Endothelial cell of umbilical vein (primary cell): ENCODE measurements at regions not wholly inside any gene's neighbourhood (a gene's known extent, or its start where the extent isn't known, plus 50 kb on each side); places are given as distances from the start of the nearest gene placed in this dataset.

Experiments used
- BruUV-seq: library from RNA; stranded (reverse); fragments of 400-500 nt; replicated peaks from 2 replicates; lab custom pipeline; 2021; lab: Mats Ljungman, UMichigan
- CTCF ChIA-PET: fragments of 300-600, 350-600 bp; sonication (Branson Sonifier 250); formaldehyde crosslinking; loops from one replicate; lab custom pipeline; 2021; ENCODE audit warnings: antibody characterized with exemption, inconsistent platforms; lab: Charles Lee
- POLR2A ChIA-PET: fragments of 300-600, 350-600 bp; sonication (Branson Sonifier 250); formaldehyde crosslinking; loops from one replicate; lab custom pipeline; 2021; ENCODE audit warnings: antibody characterized with exemption, inconsistent platforms; lab: Charles Lee
- DNase-seq: peaks from one replicate; pipeline ENCODE4 v3.0.0-alpha.2; 2011; ENCODE audit warnings: low read depth, low spot score
- FAIRE-seq: peaks from 2 replicates; lab custom pipeline; 2011; peaks lifted over from hg19 to GRCh38; lab: Jason Lieb, UNC
- H2AFZ ChIP-seq: 2 replicates; pipeline ENCODE4 v1.6.0; 2012; ENCODE audit warnings: low read depth, low read length, control low read depth, inconsistent platforms
- H3K27ac ChIP-seq: 2 replicates; pipeline ENCODE4 v1.5.1; 2011; ENCODE audit warnings: low read depth, mild to moderate bottlenecking, control low read depth, low read length, moderate library complexity; ENCODE audit not compliant: insufficient read depth
- H3K27me3 ChIP-seq, 2 experiments: 2 replicates each; pipeline versions ENCODE4 v1.6.0 to v1.6.1; 2011; ENCODE audit warnings: low read length in 2 of 2, mixed read lengths in 1 of 2; ENCODE audit not compliant: control insufficient read depth in 2 of 2, insufficient read depth in 2 of 2
- H3K36me3 ChIP-seq, 2 experiments: 2 replicates in 1 of 2; 3 replicates in 1 of 2; pipeline ENCODE4 v1.5.1; 2011; ENCODE audit warnings: low read length in 2 of 2, mild to moderate bottlenecking in 1 of 2, moderate library complexity in 1 of 2; ENCODE audit not compliant: control insufficient read depth in 2 of 2, insufficient read depth in 2 of 2; ENCODE audit errors: extremely low read depth in 1 of 2
- H3K4me1 ChIP-seq: 3 replicates; pipeline ENCODE4 v1.5.1; 2011; ENCODE audit warnings: mild to moderate bottlenecking, low read length; ENCODE audit not compliant: control insufficient read depth, insufficient read depth; ENCODE audit errors: extremely low read depth
- H3K4me2 ChIP-seq: 2 replicates; pipeline ENCODE4 v1.6.1; 2011; ENCODE audit warnings: low read length, control low read depth, mixed read lengths; ENCODE audit not compliant: insufficient read depth
- H3K4me3 ChIP-seq, 3 experiments: fragments of 200-600 bp in 1 of 3; sonication (generic), shearing (Covaris generic) in 1 of 3; replicated peaks in 1 of 3; 2 replicates each; pipeline ENCODE4 v1.5.1; 2011 to 2016; ENCODE audit warnings: control low read depth in 3 of 3, low read length in 3 of 3, mild to moderate bottlenecking in 2 of 3, inconsistent platforms in 1 of 3, low read depth in 1 of 3, moderate library complexity in 1 of 3; ENCODE audit not compliant: insufficient read depth in 1 of 3
- H3K79me2 ChIP-seq: 2 replicates; pipeline ENCODE4 v1.6.0; 2012; ENCODE audit warnings: low read length, inconsistent platforms; ENCODE audit not compliant: control insufficient read depth, insufficient read depth
- H3K9ac ChIP-seq: replicated peaks from 2 replicates; pipeline ENCODE3; 2011; ENCODE audit warnings: low read length, control low read depth; ENCODE audit not compliant: insufficient read depth; ENCODE audit errors: extremely low read depth
- H3K9me1 ChIP-seq: replicated peaks from 3 replicates; pipeline ENCODE4 v1.6.0; 2011; ENCODE audit warnings: mild to moderate bottlenecking, low read length; ENCODE audit not compliant: control insufficient read depth, insufficient read depth; ENCODE audit errors: extremely low read depth
- H3K9me3 ChIP-seq: replicated peaks from 2 replicates; pipeline ENCODE4 v1.5.1; 2012; ENCODE audit warnings: low read length, inconsistent platforms; ENCODE audit not compliant: control insufficient read depth, insufficient read depth
- H4K20me1 ChIP-seq: replicated peaks from 2 replicates; pipeline ENCODE3; 2011; ENCODE audit warnings: mild to moderate bottlenecking, low read length; ENCODE audit not compliant: control insufficient read depth, insufficient read depth; ENCODE audit errors: extremely low read depth
- CTCF ChIP-seq, 2 donors: IDR thresholded peaks; 1 replicate in 1 of 2; 2 replicates in 1 of 2; pipeline ENCODE4 v1.5.1; 2011; ENCODE audit warnings: low read length in 2 of 2, mild to moderate bottlenecking in 2 of 2, moderate library complexity in 2 of 2, control low read depth in 1 of 2, inconsistent platforms in 1 of 2, low read depth in 1 of 2; ENCODE audit not compliant: insufficient read depth in 1 of 2; ENCODE audit errors: extremely low read depth in 1 of 2
- EZH2 ChIP-seq: IDR thresholded peaks from 2 replicates; pipeline ENCODE4 v1.6.1; 2012; ENCODE audit warnings: borderline replicate concordance, low read depth, mild to moderate bottlenecking, moderate library complexity, low read length, inconsistent platforms; ENCODE audit not compliant: severe bottlenecking
- FOS ChIP-seq: IDR thresholded peaks from 2 replicates; pipeline ENCODE4 v1.6.1; 2011; ENCODE audit warnings: mild to moderate bottlenecking, low read length, moderate library complexity, borderline replicate concordance; ENCODE audit not compliant: insufficient read depth
- GATA2 ChIP-seq: IDR thresholded peaks from 2 replicates; pipeline ENCODE4 v1.7.0; 2011; ENCODE audit warnings: low read depth, mild to moderate bottlenecking, moderate library complexity, mixed read lengths, low read length; ENCODE audit not compliant: insufficient read length, insufficient read depth
- JUN ChIP-seq: IDR thresholded peaks from 2 replicates; pipeline ENCODE4 v1.6.1; 2011; ENCODE audit warnings: borderline replicate concordance, low read depth; ENCODE audit not compliant: insufficient read length, insufficient read depth
- MAX ChIP-seq: IDR thresholded peaks from 2 replicates; pipeline ENCODE4 v1.6.1; 2011; ENCODE audit not compliant: insufficient read depth, insufficient read length
- MYC ChIP-seq: IDR thresholded peaks from one replicate; pipeline ENCODE4 v1.6.1; 2011; ENCODE audit warnings: mild to moderate bottlenecking, low read depth, low read length
- POLR2A ChIP-seq: IDR thresholded peaks from 2 replicates; pipeline ENCODE4 v1.6.1; 2012; ENCODE audit warnings: low read depth, mild to moderate bottlenecking, control low read depth, low read length
- POLR2AphosphoS5 ChIP-seq: IDR thresholded peaks from 2 replicates; pipeline ENCODE4 v1.6.1; 2012; ENCODE audit warnings: low read depth, mild to moderate bottlenecking, control low read depth, low read length, moderate library complexity; ENCODE audit not compliant: insufficient read depth
- dilution Hi-C: fragments of 300-500 bp; cut with MboI; formaldehyde crosslinking; loops from one replicate; pipeline ENCODE4 v1.15.0; 2019; ENCODE audit warnings: low sequenced_read_pairs; ENCODE audit not compliant: extremely low pct_ligation_motif_present
- intact Hi-C: fragments of 100-400 bp; cut with micrococcal nuclease; formaldehyde crosslinking; loops from one replicate; pipeline ENCODE4 v1.10.0; 2022

GRCh38 chr9:90287567-90288274 is 354.9 kb downstream of the DIRAS2 start:
- ChIA-PET CTCF (no interaction called here), POLR2A (no interaction called here)
- FAIRE-seq (no peak), DNase-seq (no peak)
- no peaks in the 10 kb centered on the region for H3K9me1 ChIP-seq
- TF ChIP-seq MAX (no peak), EZH2 (no peak), FOS (no peak), POLR2A (no peak), POLR2AphosphoS5 (no peak), GATA2 (no peak), CTCF (IDR thresholded peaks at IDR 0.05; ENCODE audit: extremely low read depth in 1 of 2, insufficient read depth in 1 of 2, low read depth in 1 of 2, low read length in 2 of 2) (no peak), MYC (no peak), JUN (no peak)
- no peaks in the 10 kb centered on the region for H3K79me2 ChIP-seq
- H2AFZ ChIP-seq = no peak overlapping the region
- BruUV-seq = no TSS peak
- H3K4me1 ChIP-seq = no peaks in the 10 kb centered on the region
- H3K27ac ChIP-seq = no peak overlapping the region
- H3K9me3 ChIP-seq = no peaks in the 10 kb centered on the region
- H3K36me3 ChIP-seq = no peaks in the 10 kb centered on the region
- no peak overlapping the region for H3K4me2 ChIP-seq
- intact Hi-C loops (no loop called here), dilution Hi-C loops (no loop called here)
- no peak overlapping the region for H3K9ac ChIP-seq
- no peak overlapping the region for H3K4me3 ChIP-seq
- H3K27me3 ChIP-seq = no peaks in the 10 kb centered on the region
- H4K20me1 ChIP-seq = no peaks in the 10 kb centered on the region
